IPS DF 4.7 (cell line): ENCODE measurements at regions not wholly inside any gene's neighbourhood (a gene's known extent, or its start where the extent isn't known, plus 50 kb on each side); places are given as distances from the start of the nearest gene placed in this dataset.
"Not testable (repeated sequence)": the region's sequence is repeated elsewhere in the genome, so short reads cannot be mapped to it uniquely, and the experiment has no call there.

Experiments used
- DNase-seq: peaks from one replicate; pipeline ENCODE4 v3.0.0-alpha.2; 2013; ENCODE audit warnings: low spot score; ENCODE audit errors: extremely low read depth

- no peak for DNase-seq
Measured at GRCh38 chr2:194822657-194823056, 834.4 kb upstream of the SLC39A10 start.

- no peak for DNase-seq
Measured at GRCh38 chr2:194822097-194822496, 834.9 kb upstream of the SLC39A10 start.

- no peak for DNase-seq
Measured at GRCh38 chr2:194819367-194819766, 837.7 kb upstream of the SLC39A10 start.

- DNase-seq: no peak
Measured at GRCh38 chr2:194815475-194815874, 841.6 kb upstream of the SLC39A10 start.

- DNase-seq: no peak
Measured at GRCh38 chr2:194802589-194802988, 854.4 kb upstream of the SLC39A10 start.

GRCh38 chr2:194787071-194787470 is 870.0 kb upstream of the SLC39A10 start:
- not testable (repeated sequence) for DNase-seq

- DNase-seq: not testable (repeated sequence)
Measured at GRCh38 chr2:194771394-194771793, 885.6 kb upstream of the SLC39A10 start.

GRCh38 chr2:194769030-194769429 is 888.0 kb upstream of the SLC39A10 start:
- DNase-seq: no peak

- no peak for DNase-seq
Measured at GRCh38 chr2:194765723-194766122, 891.3 kb upstream of the SLC39A10 start.

GRCh38 chr2:194750926-194751325 is 906.1 kb upstream of the SLC39A10 start:
- no peak for DNase-seq

- DNase-seq: no peak
Measured at GRCh38 chr2:194745557-194746146, 911.4 kb upstream of the SLC39A10 start.

- no peak for DNase-seq
Measured at GRCh38 chr2:194742706-194743105, 914.3 kb upstream of the SLC39A10 start.

GRCh38 chr2:194739217-194739616 is 917.8 kb upstream of the SLC39A10 start:
- DNase-seq: no peak

GRCh38 chr2:194735837-194736542 is 921.0 kb upstream of the SLC39A10 start:
- DNase-seq: no peak

GRCh38 chr2:194730266-194730665 is 926.8 kb upstream of the SLC39A10 start:
- DNase-seq: no peak

GRCh38 chr2:194725169-194725568 is 931.9 kb upstream of the SLC39A10 start:
- DNase-seq: no peak

- DNase-seq: no peak
Measured at GRCh38 chr2:194723446-194723845, 933.6 kb upstream of the SLC39A10 start.

- DNase-seq: no peak
Measured at GRCh38 chr2:194721227-194721626, 935.8 kb upstream of the SLC39A10 start.

GRCh38 chr2:194720462-194720861 is 936.6 kb upstream of the SLC39A10 start:
- no peak for DNase-seq

- DNase-seq: no peak
Measured at GRCh38 chr2:194718881-194719280, 938.1 kb upstream of the SLC39A10 start.

GRCh38 chr2:194714541-194714940 is 942.5 kb upstream of the SLC39A10 start:
- DNase-seq: no peak

GRCh38 chr2:194709840-194710239 is 947.2 kb upstream of the SLC39A10 start:
- DNase-seq: no peak

GRCh38 chr2:194706179-194706578 is 950.8 kb upstream of the SLC39A10 start:
- no peak for DNase-seq
